HFFc6 (cell line): ENCODE measurements at regions not wholly inside any gene's neighbourhood (a gene's known extent, or its start where the extent isn't known, plus 50 kb on each side); places are given as distances from the start of the nearest gene placed in this dataset.

Experiments
- DNase-seq: peaks from one replicate; pipeline ENCODE4 v3.0.0-alpha.2; 2018
- H3K27ac Mint-ChIP-seq: 2 replicates; pipeline ENCODE4 v1.8.0; 2020; ENCODE audit warnings: mild to moderate bottlenecking, mixed read lengths
- H3K27me3 Mint-ChIP-seq: 2 replicates; pipeline ENCODE4 v1.8.0; 2021; ENCODE audit warnings: mild to moderate bottlenecking, moderate library complexity, mixed read lengths; ENCODE audit not compliant: insufficient read depth
- H3K36me3 Mint-ChIP-seq: 2 replicates; pipeline ENCODE4 v1.8.0; 2021; ENCODE audit warnings: low read depth, mixed read lengths
- H3K4me1 Mint-ChIP-seq: 2 replicates; pipeline ENCODE4 v1.8.0; 2020; ENCODE audit warnings: low read depth, mixed read lengths
- H3K4me3 Mint-ChIP-seq: 2 replicates; pipeline ENCODE4 v1.8.0; 2020; ENCODE audit warnings: mild to moderate bottlenecking, moderate library complexity, mixed read lengths
- H3K9me3 Mint-ChIP-seq: 2 replicates; pipeline ENCODE4 v1.8.0; 2020; ENCODE audit warnings: mild to moderate bottlenecking, mixed read lengths
- CTCF ChIP-seq: fragments of 200-600 bp; sonication (generic); IDR thresholded peaks from 2 replicates; pipeline ENCODE4 v1.5.0; 2021; ENCODE audit warnings: antibody characterized with exemption, mild to moderate bottlenecking

GRCh38 chr4:11223311-11223710 is 205.4 kb downstream of the HS3ST1 start:
- no peak overlapping the region for H3K4me3 Mint-ChIP-seq
- H3K9me3 Mint-ChIP-seq: peaks cover 60% of the 10 kb centered on the region
- no peak overlapping the region for H3K27ac Mint-ChIP-seq
- no peaks in the 10 kb centered on the region for H3K4me1 Mint-ChIP-seq
- no peak for DNase-seq
- peaks cover 4% of the 10 kb centered on the region; the same call in 1 of the 2 replicates for H3K36me3 Mint-ChIP-seq
- H3K27me3 Mint-ChIP-seq: no peaks in the 10 kb centered on the region; the same call in 1 of the 2 replicates
- TF ChIP-seq CTCF: no peak

- Mint-ChIP-seq H3K4me1 (no peaks in the 10 kb centered on the region), H3K27me3 (no peaks in the 10 kb centered on the region), H3K27ac (no peak overlapping the region), H3K9me3 (peaks cover 46% of the 10 kb centered on the region), H3K36me3 (no peaks in the 10 kb centered on the region), H3K4me3 (no peak overlapping the region)
- TF ChIP-seq CTCF: peak; percentile 36
- no peak for DNase-seq
Observed at GRCh38 chr4:11218692-11219091, 210.0 kb downstream of the HS3ST1 start.

- no peak overlapping the region for H3K4me3 Mint-ChIP-seq
- no peak for DNase-seq
- H3K4me1 Mint-ChIP-seq: no peaks in the 10 kb centered on the region
- H3K36me3 Mint-ChIP-seq: no peaks in the 10 kb centered on the region
- H3K27ac Mint-ChIP-seq: no peak overlapping the region
- no peaks in the 10 kb centered on the region for H3K27me3 Mint-ChIP-seq
- H3K9me3 Mint-ChIP-seq: peaks cover 46% of the 10 kb centered on the region
- no peak for TF ChIP-seq CTCF
Observed at GRCh38 chr4:11216520-11216919, 212.2 kb downstream of the HS3ST1 start.

- no peak overlapping the region for H3K4me3 Mint-ChIP-seq
- H3K27ac Mint-ChIP-seq: no peak overlapping the region
- no peak for DNase-seq
- H3K9me3 Mint-ChIP-seq: peaks cover 56% of the 10 kb centered on the region
- no peak for TF ChIP-seq CTCF
- H3K27me3 Mint-ChIP-seq: no peaks in the 10 kb centered on the region
- no peaks in the 10 kb centered on the region for H3K36me3 Mint-ChIP-seq
- H3K4me1 Mint-ChIP-seq: no peaks in the 10 kb centered on the region
Observed at GRCh38 chr4:11214281-11214680, 214.4 kb downstream of the HS3ST1 start.

GRCh38 chr4:11209826-11210225 is 218.9 kb downstream of the HS3ST1 start:
- H3K9me3 Mint-ChIP-seq: peaks cover 50% of the 10 kb centered on the region
- no peaks in the 10 kb centered on the region for H3K27me3 Mint-ChIP-seq
- H3K36me3 Mint-ChIP-seq: no peaks in the 10 kb centered on the region
- no peak for DNase-seq
- H3K4me1 Mint-ChIP-seq: no peaks in the 10 kb centered on the region
- no peak overlapping the region for H3K4me3 Mint-ChIP-seq
- H3K27ac Mint-ChIP-seq: no peak overlapping the region
- no peak for TF ChIP-seq CTCF

- H3K4me1 Mint-ChIP-seq: no peaks in the 10 kb centered on the region
- H3K4me3 Mint-ChIP-seq: no peak overlapping the region
- H3K9me3 Mint-ChIP-seq: peaks cover 61% of the 10 kb centered on the region
- H3K27ac Mint-ChIP-seq: no peak overlapping the region
- H3K27me3 Mint-ChIP-seq: no peaks in the 10 kb centered on the region
- TF ChIP-seq CTCF: no peak
- DNase-seq: no peak
- no peaks in the 10 kb centered on the region for H3K36me3 Mint-ChIP-seq
Observed at GRCh38 chr4:11201256-11201655, 227.4 kb downstream of the HS3ST1 start.
